ENCODE measurements at regions not wholly inside any gene's neighbourhood (a gene's known extent, or its start where the extent isn't known, plus 50 kb on each side); places are given as distances from the start of the nearest gene placed in this dataset.
A peak's percentile ranks its signal among the peaks of the same experiment; 100 is the strongest.

DNA sequence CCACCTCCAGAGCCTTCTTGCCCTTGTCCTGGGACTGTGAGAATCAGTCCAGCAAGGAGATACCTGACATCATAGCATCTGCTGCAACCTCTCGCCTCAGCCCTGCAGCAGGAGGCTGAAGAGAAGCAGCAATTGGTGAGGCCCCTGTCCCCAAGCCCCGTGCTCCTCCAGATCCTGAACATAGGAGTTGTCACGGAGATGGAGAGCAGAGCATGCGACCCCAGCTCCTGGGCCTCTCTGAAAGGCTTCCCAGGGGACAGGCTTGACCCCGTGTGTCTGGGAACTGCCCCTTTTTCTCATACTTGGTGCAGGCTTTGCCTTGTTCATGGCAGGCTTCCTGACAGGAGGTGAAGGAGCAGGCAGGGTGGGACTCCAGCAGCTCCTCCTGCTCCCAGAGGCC lies 127.7 kb upstream of the PZP start:
- in situ Hi-C loops (cut with MboI; ENCODE audit: low sequenced_read_pairs, unreplicated experiment) = loop anchor here (25.0 kb wide), 1 partner anchor 301 kb away; no protein-coding TSS in a partner anchor
- TF ChIP-seq, protein P1, sequence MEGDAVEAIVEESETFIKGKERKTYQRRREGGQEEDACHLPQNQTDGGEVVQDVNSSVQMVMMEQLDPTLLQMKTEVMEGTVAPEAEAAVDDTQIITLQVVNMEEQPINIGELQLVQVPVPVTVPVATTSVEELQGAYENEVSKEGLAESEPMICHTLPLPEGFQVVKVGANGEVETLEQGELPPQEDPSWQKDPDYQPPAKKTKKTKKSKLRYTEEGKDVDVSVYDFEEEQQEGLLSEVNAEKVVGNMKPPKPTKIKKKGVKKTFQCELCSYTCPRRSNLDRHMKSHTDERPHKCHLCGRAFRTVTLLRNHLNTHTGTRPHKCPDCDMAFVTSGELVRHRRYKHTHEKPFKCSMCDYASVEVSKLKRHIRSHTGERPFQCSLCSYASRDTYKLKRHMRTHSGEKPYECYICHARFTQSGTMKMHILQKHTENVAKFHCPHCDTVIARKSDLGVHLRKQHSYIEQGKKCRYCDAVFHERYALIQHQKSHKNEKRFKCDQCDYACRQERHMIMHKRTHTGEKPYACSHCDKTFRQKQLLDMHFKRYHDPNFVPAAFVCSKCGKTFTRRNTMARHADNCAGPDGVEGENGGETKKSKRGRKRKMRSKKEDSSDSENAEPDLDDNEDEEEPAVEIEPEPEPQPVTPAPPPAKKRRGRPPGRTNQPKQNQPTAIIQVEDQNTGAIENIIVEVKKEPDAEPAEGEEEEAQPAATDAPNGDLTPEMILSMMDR (IDR thresholded peaks at IDR 0.05; ENCODE audit: borderline replicate concordance, control extremely low read depth, extremely low read depth, insufficient read depth, missing control alignments) = no peak
- no peak for DNase-seq (ENCODE audit: low spot score)

DNA sequence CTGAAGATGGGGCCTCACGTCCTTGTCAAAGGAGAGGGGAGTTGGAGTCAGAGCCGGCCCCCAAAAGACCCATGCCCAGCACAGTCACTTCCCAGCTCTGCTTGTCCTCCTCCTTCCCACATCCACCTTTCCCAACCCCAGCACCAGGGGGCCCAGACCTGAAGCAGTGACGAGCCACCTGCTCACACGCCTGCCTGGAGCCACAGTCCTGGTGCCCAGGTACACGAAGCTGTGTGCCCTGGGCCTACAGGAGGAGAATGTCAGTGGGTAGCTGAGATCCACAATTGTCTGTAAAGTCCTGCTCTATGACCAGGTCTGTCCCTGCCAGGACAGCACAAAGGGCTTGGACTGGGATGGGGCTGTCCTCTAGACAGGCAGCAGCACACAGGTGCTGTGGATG lies 126.8 kb upstream of the PZP start:
- TF ChIP-seq, protein P1 (IDR thresholded peaks at IDR 0.05; ENCODE audit: borderline replicate concordance, control extremely low read depth, extremely low read depth, insufficient read depth, missing control alignments) = no peak
- DNase-seq (ENCODE audit: low spot score) = no peak
- in situ Hi-C loops (cut with MboI; ENCODE audit: low sequenced_read_pairs, unreplicated experiment) = loop anchor here (25.0 kb wide), 1 partner anchor 302 kb away; no protein-coding TSS in a partner anchor

DNA sequence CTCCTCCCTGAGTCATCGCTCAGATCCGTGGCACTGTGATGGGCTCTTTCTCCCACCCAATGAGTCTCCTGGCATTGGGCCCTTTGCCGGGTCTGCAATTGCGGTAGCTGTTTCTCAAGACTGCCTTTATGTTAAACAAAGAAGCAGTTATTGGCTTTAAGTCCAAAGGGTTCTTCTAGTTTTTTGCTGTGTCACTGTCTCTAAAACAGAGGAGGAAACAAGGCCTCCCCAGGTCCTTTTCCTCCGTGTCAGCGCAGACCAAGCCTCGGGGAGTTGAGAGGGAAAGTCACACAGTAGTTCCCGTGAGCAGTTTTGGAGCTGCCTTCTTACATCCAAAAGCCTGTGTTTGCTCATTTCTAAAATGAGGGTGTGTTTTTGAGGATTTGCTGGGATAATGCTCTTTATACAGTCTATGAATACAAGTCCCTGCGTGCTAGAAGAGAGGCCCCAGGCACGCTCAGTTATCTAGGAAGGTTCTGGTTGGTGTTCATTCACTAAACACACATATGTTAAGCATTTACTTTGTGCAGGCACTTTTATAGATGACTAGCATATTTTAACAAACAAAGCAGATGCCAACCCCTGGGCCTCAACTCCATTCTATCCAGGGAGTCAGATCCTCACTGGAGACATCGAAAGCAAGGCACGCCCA lies 126.0 kb upstream of the PZP start:
- TF ChIP-seq, protein P1 (IDR thresholded peaks at IDR 0.05; ENCODE audit: borderline replicate concordance, control extremely low read depth, extremely low read depth, insufficient read depth, missing control alignments) = no peak
- in situ Hi-C loops (cut with MboI; ENCODE audit: low sequenced_read_pairs, unreplicated experiment) = loop anchor here (25.0 kb wide), 1 partner anchor 303 kb away; no protein-coding TSS in a partner anchor
- no peak for DNase-seq (ENCODE audit: low spot score)

DNA sequence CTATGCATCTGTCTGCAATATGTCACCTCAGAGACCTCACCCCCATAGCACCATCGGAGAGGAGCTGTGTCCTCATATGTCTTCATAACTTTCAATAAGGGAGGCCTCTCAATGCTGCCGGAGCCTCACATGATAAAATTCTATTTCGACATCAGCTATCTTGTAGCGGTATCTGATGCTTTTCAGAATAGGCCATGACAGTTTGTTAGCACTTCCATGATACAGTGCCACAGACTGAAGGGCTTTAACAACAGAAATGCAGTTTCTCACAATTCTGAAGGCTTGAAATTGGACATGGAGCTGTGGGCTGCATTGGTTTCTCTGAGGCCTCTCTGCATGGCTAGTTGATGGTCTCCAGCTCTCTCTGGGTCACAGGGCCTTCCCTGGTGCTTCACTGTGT lies 125.0 kb upstream of the PZP start:
- no peak for DNase-seq (ENCODE audit: low spot score)
- TF ChIP-seq, protein P1 (IDR thresholded peaks at IDR 0.05; ENCODE audit: borderline replicate concordance, control extremely low read depth, extremely low read depth, insufficient read depth, missing control alignments) = no peak
- in situ Hi-C loops (cut with MboI; ENCODE audit: low sequenced_read_pairs, unreplicated experiment) = loop anchor here (25.0 kb wide), 1 partner anchor 304 kb away; no protein-coding TSS in a partner anchor

DNA sequence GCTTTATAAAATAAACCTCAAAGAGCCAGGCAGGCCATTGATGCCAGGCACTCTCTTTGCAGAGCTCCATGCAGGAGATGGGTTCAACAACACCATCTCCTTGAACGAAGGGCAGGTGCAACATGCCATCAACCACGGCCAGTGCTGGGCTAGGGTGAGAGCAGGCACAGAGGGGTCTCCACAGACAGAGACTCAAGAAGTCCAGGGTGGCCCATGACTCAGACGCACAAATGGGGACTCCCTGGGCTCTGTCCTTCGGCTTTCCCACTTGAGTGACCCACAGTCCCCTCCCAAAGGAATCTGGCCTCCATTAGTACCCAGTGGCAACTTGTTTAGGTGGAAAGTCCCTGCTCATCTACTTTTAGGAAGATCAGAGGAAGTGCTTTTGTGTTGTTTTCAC lies 124.4 kb upstream of the PZP start:
- TF ChIP-seq, protein P1 (IDR thresholded peaks at IDR 0.05; ENCODE audit: borderline replicate concordance, control extremely low read depth, extremely low read depth, insufficient read depth, missing control alignments) = no peak
- no peak for DNase-seq (ENCODE audit: low spot score)
- in situ Hi-C loops (cut with MboI; ENCODE audit: low sequenced_read_pairs, unreplicated experiment) = loop anchor here (25.0 kb wide), 1 partner anchor 305 kb away; no protein-coding TSS in a partner anchor

DNA sequence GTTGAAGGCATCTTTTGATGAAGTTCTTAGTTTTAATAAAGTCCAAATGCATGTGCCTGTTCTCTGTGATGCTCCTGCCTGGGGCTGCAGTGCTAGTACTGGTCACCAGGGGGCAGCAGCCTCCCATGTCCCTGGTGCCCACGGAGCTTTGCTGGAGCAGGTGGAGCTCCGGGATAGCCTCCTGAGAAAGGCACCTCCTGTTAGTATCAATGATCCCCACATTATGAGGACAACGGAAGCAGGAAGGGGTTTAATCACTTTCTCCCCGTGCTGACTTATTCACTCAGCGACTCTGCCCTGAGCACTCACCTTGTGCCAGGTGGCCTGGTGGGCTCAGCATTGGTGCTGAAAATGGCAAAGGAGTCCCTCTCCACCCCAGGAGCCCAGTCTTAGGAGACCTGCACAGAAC lies 123.0 kb upstream of the PZP start:
- peak; percentile 72 for DNase-seq (ENCODE audit: low spot score)
- TF ChIP-seq, protein P1 (IDR thresholded peaks at IDR 0.05; ENCODE audit: borderline replicate concordance, control extremely low read depth, extremely low read depth, insufficient read depth, missing control alignments) = peak; percentile 97
- in situ Hi-C loops (cut with MboI; ENCODE audit: low sequenced_read_pairs, unreplicated experiment) = loop anchor here (25.0 kb wide), 1 partner anchor 306 kb away; no protein-coding TSS in a partner anchor
